HG02759 (cell line): ENCODE measurements at regions not wholly inside any gene's neighbourhood (a gene's known extent, or its start where the extent isn't known, plus 50 kb on each side); places are given as distances from the start of the nearest gene placed in this dataset.

Source experiments
- ATAC-seq: cut with Tn5 transposase; IDR thresholded peaks from one replicate; pipeline ENCODE4 v1.9.1; 2021; ENCODE audit warnings: mild to moderate bottlenecking, moderate library complexity; ENCODE audit not compliant: unreplicated experiment

DNA sequence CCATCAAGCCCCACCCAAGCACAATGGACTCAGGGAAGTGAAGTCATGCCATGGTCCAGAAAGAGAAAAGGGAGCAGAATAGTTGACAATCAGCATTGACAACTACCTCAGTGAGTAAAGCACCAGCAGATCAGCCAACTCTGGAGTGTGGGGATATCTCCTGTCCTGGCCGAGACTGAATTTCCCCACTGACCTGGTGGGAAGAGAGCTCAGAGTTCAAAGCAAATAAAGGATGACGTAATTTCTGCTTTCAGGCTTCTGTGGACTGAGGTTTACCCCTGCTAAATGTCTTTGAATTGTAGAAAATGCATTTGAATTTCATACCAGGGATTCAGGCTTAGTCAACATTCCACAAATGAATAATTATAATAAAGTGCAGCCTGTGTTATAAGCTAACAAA is 152.9 kb downstream of the CBLN1 start:
- no peak for ATAC-seq

DNA sequence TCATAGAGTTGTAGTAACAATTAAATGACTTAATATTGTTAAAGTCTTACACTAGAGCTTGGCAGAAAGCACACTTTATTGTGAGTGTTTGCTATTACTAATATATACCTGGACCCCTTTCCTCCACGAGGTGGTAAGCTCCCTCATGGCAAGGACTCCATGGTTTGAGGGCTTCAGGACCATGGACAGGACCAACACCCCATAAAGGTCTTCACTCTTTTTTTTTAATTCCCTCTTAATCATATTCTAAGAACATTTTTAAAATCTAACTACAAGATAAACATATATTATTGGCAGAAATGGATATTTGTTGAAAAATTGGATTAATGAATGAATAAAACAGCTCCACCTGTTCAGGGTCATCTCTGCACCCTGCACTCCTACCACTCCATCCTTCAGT is 154.5 kb downstream of the CBLN1 start:
- ATAC-seq, result no peak

DNA sequence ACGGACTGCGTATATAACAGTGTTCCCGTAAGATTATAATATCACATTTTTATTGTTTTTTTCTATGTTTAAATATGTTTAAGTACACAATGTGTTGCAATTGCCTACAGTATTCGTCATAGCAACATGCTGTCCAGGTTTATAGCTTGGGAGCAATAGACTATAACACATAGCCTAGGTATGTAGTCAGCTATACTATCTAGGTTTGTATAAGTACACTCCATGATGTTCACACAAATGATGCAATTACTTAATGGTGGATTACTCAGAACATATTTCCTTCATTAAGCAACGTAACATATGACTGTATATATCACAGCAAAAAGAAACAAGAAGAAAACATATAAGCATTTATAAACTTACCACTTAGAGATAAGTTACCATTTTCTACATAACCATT is 160.0 kb downstream of the CBLN1 start:
- ATAC-seq, result no peak

DNA sequence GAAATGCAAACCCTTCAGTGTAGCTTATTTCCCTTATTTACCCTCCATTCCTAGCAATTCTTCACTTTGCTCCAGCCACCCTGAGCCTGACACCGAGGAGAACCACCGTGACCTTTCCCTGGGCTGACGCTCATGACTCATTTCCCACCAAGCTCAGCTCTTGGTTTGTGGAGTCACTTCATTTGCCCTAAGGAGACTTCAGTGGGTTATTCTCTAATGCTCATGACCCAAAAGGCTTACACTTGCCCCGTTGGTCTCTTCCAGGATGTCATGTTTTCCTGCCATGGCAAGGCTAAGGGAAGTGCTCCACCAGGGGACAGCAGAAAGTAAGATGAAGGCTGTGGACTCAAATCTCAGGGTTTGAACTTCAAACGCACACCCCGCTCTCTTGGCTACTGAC is 161.0 kb downstream of the CBLN1 start:
- ATAC-seq, result no peak

DNA sequence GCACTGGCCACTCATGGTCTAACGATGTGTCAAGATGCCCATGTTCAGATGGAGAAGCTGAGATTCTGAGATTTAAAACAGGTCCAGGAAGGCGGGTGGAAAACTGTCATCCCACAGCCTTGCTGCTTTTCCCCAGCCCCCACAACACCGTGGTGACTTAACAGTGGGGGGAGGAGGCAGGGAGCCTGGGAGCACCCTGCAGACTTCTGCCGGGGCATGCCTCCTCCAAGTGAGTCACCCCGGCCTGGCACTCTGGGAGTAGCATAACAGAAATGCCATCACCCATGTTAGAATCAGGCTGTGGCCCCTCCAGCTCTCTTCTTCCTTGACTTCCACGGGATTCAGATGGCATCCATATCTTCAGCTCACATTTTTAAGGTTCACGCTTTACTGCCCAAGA is 164.8 kb downstream of the CBLN1 start:
- ATAC-seq, result no peak

DNA sequence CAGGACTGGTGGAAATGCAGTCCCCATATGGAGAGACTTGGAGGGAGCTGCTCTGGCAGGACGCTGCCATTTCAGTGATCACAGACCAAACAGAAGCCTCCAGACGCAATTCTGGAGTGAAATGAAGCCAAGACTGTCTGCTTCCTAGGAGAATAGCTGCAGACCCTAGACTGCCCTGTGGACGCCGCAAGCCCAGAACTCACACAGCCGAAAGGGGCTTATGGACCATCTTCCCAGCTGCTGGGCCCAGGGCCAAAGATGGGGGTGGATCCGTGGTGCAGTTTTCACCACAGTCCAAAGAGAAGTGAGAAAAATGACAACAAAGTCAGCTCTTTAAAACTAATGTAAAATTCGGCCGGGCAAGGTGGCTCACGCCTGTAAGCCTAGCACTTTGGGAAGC is 165.7 kb downstream of the CBLN1 start:
- no peak for ATAC-seq

DNA sequence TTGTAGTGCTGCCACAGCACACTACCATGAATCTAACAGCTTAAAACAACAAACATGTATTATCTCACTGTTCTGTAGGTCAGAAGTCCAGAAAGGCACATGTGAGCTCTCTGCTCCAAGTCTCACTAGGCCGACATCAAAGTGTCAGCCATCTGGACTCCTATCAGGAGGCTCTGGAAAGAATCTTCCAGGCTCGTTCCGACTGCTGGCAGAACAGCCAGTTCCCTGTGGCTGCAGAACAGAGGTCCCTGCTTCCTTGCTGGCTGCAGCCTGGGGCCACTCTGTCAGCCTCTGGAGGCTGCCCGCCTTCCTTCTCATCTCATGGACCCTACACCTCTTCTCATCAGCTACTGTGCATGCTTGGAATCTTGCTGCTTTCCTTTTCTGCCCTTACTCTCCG is 168.9 kb downstream of the CBLN1 start:
- no peak for ATAC-seq

DNA sequence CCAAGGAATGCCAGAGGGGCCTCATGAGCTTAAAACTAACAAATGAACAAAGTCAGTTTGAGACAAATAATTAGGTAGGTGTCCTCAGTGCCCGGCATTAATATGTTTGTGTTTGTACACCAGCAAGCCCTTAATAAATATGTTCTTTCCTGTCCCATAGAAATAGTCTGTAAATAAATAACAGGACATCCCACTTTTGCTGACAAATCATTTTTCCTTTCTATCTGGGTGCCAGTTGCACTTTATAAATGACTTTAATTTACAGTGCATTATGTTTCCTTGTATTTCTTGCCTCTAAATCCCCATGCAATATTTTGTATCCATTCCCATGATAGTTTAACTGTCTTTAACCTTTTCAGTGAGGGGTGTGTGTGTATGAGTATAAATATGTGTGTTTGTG is 170.3 kb downstream of the CBLN1 start:
- no peak for ATAC-seq

DNA sequence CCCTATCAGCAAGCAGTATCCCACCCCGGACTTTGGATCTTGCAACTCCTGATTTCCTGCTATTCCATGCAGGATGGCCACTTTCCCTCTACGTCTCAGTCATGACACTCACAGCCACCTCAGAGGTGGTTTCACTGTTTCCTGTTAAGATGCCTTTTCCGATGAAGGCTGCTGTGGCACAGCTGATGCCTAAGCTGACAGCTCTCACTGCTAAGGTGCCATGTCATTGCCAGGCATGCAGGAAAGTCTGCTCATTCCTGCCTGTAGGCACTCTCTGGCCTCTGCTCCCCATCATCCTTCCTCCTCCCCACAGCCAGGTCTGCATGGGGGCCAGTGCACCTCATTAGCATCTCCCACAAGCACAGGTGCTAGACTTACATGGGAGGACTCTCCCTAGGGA is 173.0 kb downstream of the CBLN1 start:
- no peak for ATAC-seq

DNA sequence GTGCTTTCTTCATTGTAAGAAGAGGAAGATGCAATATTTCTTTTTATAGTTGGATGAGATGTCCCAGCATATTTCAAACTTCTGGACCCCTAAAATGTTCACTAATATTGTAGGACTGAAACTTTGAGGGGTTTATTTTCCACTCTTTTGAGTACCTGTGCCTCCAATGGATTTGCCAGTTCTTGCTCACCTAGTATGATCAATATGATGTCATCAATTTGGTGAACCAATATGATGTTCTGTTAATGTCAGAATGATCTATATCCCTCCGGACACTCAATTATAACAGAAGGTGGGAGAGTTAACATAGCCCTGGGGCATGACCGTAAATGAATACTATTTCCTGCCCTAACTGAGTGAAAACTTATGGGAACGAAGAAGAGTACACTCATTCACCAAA is 178.3 kb downstream of the CBLN1 start:
- no peak for ATAC-seq

DNA sequence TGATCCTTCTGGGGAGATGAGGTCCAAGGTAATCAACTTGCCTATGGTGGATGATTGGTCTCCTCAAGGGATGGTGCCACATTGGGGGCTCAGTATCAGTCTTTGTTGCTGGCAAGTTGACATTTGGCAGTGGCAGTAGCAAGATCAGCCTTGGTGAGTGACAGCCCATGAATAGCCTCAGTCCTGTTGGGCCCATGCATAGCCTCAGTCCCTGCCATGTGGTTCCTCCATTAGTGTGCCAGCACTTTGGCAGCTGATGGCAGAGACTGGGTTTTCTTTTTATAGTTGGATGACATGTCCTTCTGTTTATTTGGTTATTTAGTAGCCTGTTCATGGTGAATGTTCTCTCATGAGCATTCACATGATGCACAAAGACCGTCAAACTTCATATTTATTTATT is 179.6 kb downstream of the CBLN1 start:
- ATAC-seq, result no peak

DNA sequence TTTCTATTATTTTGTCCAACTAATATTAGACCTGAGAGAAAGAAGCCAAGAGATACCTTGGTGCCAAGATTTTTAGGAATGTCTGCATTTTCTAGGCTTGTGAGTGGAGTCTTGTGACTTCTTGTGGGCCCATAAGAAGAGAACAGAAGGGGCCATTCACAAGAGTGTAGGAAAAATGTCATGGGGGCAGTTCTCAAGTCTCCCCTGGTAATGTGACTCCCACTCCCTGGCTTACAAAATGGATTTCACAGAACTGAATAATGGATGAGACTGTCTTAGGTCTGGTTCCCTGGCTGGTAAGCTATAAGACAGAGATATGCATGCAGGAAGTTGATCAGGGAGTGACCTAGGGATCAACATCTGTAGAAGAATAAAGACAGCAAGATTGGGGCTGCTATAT is 181.3 kb downstream of the CBLN1 start:
- no peak for ATAC-seq

DNA sequence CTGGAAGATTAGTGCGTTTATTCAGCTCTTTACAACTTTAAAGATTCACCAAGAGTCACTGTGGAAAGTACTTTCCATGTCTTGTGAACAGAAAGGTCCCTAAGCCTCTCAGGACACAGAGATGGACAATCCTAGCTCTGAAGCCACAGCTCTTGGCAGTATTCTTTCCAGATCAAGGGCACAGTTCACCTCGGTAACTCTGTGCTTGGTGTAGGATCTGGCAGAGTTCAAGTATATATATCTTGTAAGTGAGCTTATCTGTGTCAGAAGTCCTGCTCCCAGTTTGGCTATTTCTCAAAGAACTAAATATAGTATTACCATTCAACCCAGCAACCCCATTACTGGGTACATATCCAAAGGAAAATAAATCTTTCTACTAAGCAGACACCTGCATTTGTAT is 183.7 kb downstream of the CBLN1 start:
- ATAC-seq, result no peak

DNA sequence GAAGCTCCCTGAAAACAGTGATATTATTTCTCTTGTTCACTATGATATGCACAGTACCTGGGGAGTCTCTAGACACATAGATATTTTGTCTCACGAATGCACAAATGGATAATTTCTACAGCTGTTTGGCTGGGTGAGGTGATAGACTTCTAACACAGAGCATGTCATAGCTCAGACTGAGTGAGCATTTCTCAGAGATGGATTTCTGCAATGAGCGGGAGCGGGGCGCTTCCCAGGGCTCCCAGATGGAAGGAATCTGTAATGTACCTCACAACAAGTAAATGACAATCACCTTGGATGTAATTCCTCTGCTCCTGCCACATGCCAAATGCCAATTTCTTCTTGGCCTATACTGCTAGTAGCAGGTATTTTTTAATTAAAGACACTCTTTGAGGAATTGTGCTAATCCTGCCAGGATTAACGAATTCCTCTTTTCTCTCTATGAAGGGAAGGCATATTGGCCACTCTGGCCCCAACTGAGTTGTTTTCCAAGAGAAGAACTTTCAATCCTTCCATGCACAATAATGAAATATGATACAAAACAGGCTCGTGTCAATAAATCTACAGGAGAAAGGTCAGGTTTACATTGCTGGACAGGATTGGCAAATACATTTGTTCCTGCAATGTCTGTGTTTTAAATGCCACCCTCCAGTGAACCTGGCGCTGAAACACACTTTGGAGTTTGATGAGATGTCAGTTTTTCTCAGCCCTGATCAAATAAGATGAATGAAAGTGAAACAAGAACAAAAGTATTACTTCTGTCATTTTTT is 185.3 kb downstream of the CBLN1 start:
- no peak for ATAC-seq

DNA sequence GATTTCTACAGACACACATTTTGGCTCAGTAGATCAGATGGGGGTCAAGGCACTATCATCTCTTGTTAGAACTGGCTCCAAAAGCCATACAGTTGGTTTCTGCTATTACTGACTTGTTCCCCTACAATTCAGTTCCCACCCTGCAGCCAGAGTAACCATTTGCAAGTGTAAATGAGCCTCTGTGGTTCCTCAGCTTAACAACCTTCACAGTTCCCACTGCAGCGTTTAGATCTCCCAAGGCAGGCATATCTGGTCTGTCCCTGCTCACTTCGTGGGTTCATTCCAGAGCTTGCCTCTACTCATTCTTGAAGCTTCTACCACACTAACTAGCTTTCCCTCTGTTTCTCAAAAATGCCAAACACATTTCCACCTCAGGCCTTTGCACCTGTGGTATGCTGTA is 186.1 kb downstream of the CBLN1 start:
- no peak for ATAC-seq

DNA sequence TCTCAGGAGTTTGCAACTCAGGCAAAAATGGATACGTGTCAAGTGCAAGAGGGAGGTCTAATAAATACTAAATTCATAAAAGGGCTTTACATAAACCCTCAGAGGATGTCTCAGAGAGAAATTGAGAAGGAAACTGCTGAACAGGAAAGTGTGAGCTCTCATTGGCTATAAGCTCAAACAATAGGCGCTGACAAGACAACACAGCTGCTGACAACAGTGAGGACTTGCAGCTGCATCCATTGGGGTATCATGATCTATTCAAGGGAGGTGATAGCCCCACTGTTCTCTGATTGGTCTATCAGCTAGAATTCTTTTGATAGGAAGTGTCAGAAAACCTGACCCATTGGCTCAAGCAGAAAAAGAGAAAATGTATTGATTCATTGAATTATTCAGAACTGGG is 187.2 kb downstream of the CBLN1 start:
- no peak for ATAC-seq

DNA sequence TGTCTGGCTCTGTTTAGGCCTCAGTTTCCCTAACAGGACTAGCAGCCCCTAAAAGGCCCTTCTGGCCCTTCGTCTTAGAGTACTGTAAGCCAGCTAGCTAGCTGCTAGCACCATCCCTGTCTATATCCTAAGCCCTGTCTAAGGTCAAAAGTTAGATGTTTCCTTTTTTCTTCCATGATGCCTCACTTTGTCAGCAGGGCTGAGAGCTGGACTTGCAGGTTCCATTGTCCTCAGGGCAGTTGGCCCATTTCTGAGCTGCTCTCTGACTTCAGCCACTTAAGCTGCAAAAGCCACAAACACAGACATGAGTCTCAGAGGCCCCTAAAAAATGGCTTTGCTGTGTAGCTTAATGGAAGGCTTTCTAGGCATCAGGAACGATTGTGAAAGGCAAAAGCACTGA is 187.7 kb downstream of the CBLN1 start:
- ATAC-seq, result no peak

DNA sequence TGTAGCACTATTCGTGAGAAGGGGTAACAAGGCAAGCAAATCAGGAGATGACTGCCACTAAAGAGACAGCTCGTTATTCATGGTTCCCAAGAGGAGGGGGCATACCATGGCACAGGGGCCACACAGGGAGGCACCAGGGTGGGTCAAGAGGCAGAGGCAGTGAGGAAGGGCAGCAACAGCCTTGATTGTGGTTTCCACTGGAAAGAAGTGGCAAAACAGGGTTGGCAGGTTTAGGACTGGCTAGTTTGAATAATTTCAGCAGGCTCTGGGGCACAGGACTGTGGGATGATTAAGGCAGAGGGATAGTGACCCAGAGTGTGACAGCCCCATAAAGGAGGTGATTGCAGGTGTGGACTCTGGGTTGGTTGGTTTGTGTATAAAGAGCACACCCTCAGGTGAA is 188.9 kb downstream of the CBLN1 start:
- ATAC-seq, result no peak

DNA sequence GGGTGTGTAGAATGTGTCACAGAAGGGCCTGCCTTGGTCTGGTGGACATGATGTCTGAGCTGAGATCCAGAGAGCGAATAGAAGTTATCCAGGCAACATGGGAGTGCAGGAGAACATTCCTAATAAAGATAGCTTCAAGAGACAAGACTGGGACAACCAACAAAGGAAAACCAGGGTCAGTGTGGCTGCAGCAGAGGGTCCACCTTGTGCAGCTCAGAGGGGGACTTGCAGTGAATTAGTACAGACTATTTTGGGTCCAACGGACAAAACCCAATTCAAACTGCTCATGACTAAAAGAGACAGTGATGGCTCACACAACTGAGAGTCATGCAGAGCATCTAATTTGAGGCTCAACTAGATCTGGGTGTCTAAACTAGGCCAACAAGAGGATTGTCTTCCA is 192.1 kb downstream of the CBLN1 start:
- no peak for ATAC-seq

DNA sequence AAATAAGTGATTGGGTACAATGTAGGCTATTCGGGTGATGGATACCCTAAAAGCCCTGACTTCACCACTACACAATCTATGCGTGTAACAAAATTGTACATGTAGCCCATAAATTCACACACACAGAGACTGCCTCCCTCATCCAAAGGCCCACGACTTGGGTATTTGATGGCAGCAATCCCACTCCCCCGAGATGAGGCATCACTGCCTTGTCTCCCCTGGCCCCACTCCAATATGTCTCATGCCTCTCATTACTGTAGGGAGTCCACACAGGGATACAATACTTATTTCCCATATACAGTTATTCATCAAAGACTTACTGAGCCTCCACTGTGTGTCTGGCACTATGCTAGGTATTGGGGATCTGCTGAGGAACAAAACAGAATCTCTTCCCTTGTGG is 192.6 kb downstream of the CBLN1 start:
- no peak for ATAC-seq

DNA sequence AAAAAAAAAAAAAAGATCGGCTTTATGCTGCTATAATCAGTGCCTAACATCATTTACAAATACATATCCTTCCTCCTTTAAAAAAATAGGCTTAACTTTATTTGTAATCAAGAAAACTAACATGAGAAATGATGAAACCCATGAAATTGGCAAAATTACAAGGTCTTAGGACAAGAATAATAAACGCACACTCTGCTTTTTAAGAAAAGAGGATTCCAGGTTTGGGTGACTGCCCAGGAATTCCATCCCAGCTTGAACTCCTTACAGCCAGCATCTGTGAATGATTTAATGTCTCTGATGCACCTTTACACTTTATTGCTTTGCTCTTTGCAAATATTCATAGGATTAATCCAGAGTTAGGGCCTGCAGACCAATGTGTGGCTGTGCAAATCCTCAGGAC is 196.0 kb downstream of the CBLN1 start:
- ATAC-seq, result no peak

DNA sequence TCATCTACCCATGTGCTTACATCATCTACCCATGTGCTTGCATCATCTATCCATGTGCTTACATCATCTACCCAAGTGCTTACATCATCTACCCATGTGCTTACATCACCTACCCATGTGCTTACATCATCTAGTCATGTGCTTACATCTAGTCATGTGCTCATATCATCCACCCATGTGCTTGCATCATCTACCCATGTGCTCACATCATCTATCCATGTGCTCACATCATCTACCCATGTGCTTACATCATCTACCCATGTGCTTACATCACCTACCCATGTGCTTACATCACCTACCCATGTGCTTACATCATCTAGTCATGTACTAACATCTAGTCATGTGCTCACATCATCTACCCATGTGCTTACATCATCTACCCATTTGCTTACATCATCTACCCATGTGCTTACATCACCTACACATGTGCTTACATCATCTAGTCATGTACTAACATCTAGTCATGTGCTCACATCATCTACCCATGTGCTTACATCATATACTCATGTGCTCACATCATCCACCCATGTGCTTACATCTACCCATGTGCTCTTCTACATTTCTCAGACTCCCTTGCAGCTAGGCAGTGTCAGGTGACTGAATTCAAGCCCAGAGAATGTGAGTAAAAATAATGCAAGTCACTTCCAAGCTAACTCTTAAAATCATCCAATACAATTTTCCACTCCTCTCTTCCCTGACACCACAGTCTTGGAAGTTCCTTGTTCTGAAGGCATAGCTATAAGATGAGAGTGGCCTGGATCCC is 196.8 kb downstream of the CBLN1 start:
- ATAC-seq, result no peak

DNA sequence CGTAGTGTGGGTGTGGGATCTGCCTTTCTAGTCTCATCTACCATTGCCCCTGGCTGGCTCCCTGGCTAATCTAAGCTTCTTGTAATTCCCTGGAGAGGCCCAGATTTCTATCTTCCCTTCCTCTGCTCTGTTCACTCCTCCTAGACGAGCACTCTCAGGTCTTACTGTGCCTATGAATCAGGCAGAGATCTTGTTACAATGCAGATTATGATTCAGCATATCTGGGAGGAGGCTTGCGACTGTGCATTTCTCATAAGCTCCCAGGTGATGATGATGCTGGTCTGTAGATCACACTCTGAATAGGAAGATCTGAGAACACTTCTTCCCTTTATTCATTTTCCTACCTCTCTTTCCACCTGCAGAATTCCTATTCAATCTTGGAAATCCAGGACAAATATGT is 200.1 kb downstream of the CBLN1 start:
- no peak for ATAC-seq
